Right lobe of liver (tissue), 4 donors: ENCODE measurements at regions not wholly inside any gene's neighbourhood (a gene's known extent, or its start where the extent isn't known, plus 50 kb on each side); places are given as distances from the start of the nearest gene placed in this dataset.

Source experiments
- CTCF ChIP-seq, 4 donors: fragments of 200-600 bp in 3 of 4; fragments of 450-650 bp in 1 of 4; IDR thresholded peaks; one replicate each; pipeline versions ENCODE4 v1.5.1 to v1.8.0; 2016 to 2022; ENCODE audit warnings: antibody characterized with exemption in 4 of 4, mild to moderate bottlenecking in 2 of 4
- POLR2A ChIP-seq: fragments of 450-650 bp; IDR thresholded peaks from one replicate; pipeline ENCODE4 v1.6.1; 2017; ENCODE audit warnings: antibody characterized with exemption, mild to moderate bottlenecking
- donor health status: DM: no; HTN: no; CAD: no.
- donor health status: DM: no; HTN: no; CAD: no.
- donor health status: DM: no; HTN: yes; CAD: no.

- TF ChIP-seq CTCF (IDR thresholded peaks at IDR 0.05) (no peak), POLR2A (no peak)
These were observed 51.9 kb upstream of the SNAPC3 start for GRCh38 chr9:15370466-15371447.
